ENCODE measurements at regions not wholly inside any gene's neighbourhood (a gene's known extent, or its start where the extent isn't known, plus 50 kb on each side); places are given as distances from the start of the nearest gene placed in this dataset.

GRCh38 chr5:110956913-110957813 lies 114.3 kb upstream of the TSLP start:
- H3K4me3 Mint-ChIP-seq = no peak overlapping the region
- CTCF ChIA-PET = no interaction called here

GRCh38 chr5:110957934-110958333 lies 113.6 kb upstream of the TSLP start:
- ChIA-PET POLR2A (no interaction called here), CTCF (no interaction called here)
- DNase-seq (ENCODE audit: low spot score) (no peak), ATAC-seq (no peak)
- no peak overlapping the region for H3K4me3 Mint-ChIP-seq
- H3K27ac Mint-ChIP-seq = no peak overlapping the region
- H3K27me3 Mint-ChIP-seq (ENCODE audit: low read depth) = no peaks in the 10 kb centered on the region
- no peak for TF ChIP-seq TP53 (CRISPR knock-in tag; IDR thresholded peaks at IDR 0.05)
- TF ChIP-seq PRRX2 (CRISPR knock-in tag; IDR thresholded peaks at IDR 0.05) = no peak
- no peak for TF ChIP-seq ATF1 (CRISPR knock-in tag; IDR thresholded peaks at IDR 0.05)
- TF ChIP-seq, protein P1, sequence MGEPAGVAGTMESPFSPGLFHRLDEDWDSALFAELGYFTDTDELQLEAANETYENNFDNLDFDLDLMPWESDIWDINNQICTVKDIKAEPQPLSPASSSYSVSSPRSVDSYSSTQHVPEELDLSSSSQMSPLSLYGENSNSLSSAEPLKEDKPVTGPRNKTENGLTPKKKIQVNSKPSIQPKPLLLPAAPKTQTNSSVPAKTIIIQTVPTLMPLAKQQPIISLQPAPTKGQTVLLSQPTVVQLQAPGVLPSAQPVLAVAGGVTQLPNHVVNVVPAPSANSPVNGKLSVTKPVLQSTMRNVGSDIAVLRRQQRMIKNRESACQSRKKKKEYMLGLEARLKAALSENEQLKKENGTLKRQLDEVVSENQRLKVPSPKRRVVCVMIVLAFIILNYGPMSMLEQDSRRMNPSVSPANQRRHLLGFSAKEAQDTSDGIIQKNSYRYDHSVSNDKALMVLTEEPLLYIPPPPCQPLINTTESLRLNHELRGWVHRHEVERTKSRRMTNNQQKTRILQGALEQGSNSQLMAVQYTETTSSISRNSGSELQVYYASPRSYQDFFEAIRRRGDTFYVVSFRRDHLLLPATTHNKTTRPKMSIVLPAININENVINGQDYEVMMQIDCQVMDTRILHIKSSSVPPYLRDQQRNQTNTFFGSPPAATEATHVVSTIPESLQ (CRISPR knock-in tag; IDR thresholded peaks at IDR 0.05) = no peak
- TF ChIP-seq IRF1 (CRISPR knock-in tag; IDR thresholded peaks at IDR 0.05) = no peak
- no peak for TF ChIP-seq RORB (CRISPR knock-in tag; IDR thresholded peaks at IDR 0.05)
- no peak for TF ChIP-seq NFE2L1 (CRISPR knock-in tag; IDR thresholded peaks at IDR 0.05)
- no peak for TF ChIP-seq TCF7 (CRISPR knock-in tag; IDR thresholded peaks at IDR 0.05; ENCODE audit: low read depth)
- TF ChIP-seq FOXP1 (CRISPR knock-in tag; IDR thresholded peaks at IDR 0.05; ENCODE audit: borderline replicate concordance) = no peak
- TF ChIP-seq ELF4 (CRISPR knock-in tag; IDR thresholded peaks at IDR 0.05; ENCODE audit: low read depth) = no peak
- TF ChIP-seq ZNF396 (CRISPR knock-in tag; IDR thresholded peaks at IDR 0.05; ENCODE audit: borderline replicate concordance) = no peak
- no peak for TF ChIP-seq JAZF1 (CRISPR knock-in tag; IDR thresholded peaks at IDR 0.05)
- TF ChIP-seq, protein P2, sequence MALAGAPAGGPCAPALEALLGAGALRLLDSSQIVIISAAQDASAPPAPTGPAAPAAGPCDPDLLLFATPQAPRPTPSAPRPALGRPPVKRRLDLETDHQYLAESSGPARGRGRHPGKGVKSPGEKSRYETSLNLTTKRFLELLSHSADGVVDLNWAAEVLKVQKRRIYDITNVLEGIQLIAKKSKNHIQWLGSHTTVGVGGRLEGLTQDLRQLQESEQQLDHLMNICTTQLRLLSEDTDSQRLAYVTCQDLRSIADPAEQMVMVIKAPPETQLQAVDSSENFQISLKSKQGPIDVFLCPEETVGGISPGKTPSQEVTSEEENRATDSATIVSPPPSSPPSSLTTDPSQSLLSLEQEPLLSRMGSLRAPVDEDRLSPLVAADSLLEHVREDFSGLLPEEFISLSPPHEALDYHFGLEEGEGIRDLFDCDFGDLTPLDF (CRISPR knock-in tag; IDR thresholded peaks at IDR 0.05) = no peak
- TF ChIP-seq ZBTB43 (CRISPR knock-in tag; IDR thresholded peaks at IDR 0.05) = no peak
- TF ChIP-seq SMAD3 (CRISPR knock-in tag; IDR thresholded peaks at IDR 0.05; ENCODE audit: borderline replicate concordance) = no peak
- no peaks in the 10 kb centered on the region for H3K4me1 Mint-ChIP-seq
- H3K36me3 Mint-ChIP-seq = no peaks in the 10 kb centered on the region
- peaks cover 12% of the 10 kb centered on the region for H3K9me3 Mint-ChIP-seq

More at GRCh38 chr5:110956913-110957813, 114.3 kb upstream of the TSLP start:
- ATAC-seq (no peak; the same call in 1 of the 2 replicates), DNase-seq (ENCODE audit: low spot score) (no peak)
- H3K9me3 Mint-ChIP-seq = peaks cover 12% of the 10 kb centered on the region
- POLR2A ChIA-PET = no interaction called here
- no peaks in the 10 kb centered on the region for H3K27me3 Mint-ChIP-seq (ENCODE audit: low read depth)
- H3K27ac Mint-ChIP-seq = no peak overlapping the region
- no peaks in the 10 kb centered on the region for H3K4me1 Mint-ChIP-seq
- TF ChIP-seq TCF7 (CRISPR knock-in tag; IDR thresholded peaks at IDR 0.05; ENCODE audit: low read depth) (no peak), MAX (CRISPR knock-in tag; IDR thresholded peaks at IDR 0.05) (no peak)
- H3K36me3 Mint-ChIP-seq = no peaks in the 10 kb centered on the region

- ATAC-seq (no peak), DNase-seq (ENCODE audit: low spot score) (no peak)
- POLR2A ChIA-PET = no interaction called here
- Mint-ChIP-seq H3K4me1 (no peaks in the 10 kb centered on the region), H3K4me3 (no peak overlapping the region), H3K36me3 (no peaks in the 10 kb centered on the region), H3K9me3 (peaks cover 7% of the 10 kb centered on the region), H3K27ac (no peak overlapping the region), H3K27me3 (ENCODE audit: low read depth) (no peaks in the 10 kb centered on the region)
- CTCF ChIA-PET = no interaction called here
- TF ChIP-seq ZBTB43 (CRISPR knock-in tag; IDR thresholded peaks at IDR 0.05) (no peak), GABPB1 (CRISPR knock-in tag; IDR thresholded peaks at IDR 0.05) (no peak), ZSCAN18 (CRISPR knock-in tag; IDR thresholded peaks at IDR 0.05) (no peak)
- TF ChIP-seq, protein P3, sequence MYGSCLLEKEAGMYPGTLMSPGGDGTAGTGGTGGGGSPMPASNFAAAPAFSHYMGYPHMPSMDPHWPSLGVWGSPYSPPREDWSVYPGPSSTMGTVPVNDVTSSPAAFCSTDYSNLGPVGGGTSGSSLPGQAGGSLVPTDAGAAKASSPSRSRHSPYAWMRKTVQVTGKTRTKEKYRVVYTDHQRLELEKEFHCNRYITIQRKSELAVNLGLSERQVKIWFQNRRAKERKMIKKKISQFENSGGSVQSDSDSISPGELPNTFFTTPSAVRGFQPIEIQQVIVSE (CRISPR knock-in tag; IDR thresholded peaks at IDR 0.05; ENCODE audit: borderline replicate concordance) = no peak
- TF ChIP-seq, protein P4, sequence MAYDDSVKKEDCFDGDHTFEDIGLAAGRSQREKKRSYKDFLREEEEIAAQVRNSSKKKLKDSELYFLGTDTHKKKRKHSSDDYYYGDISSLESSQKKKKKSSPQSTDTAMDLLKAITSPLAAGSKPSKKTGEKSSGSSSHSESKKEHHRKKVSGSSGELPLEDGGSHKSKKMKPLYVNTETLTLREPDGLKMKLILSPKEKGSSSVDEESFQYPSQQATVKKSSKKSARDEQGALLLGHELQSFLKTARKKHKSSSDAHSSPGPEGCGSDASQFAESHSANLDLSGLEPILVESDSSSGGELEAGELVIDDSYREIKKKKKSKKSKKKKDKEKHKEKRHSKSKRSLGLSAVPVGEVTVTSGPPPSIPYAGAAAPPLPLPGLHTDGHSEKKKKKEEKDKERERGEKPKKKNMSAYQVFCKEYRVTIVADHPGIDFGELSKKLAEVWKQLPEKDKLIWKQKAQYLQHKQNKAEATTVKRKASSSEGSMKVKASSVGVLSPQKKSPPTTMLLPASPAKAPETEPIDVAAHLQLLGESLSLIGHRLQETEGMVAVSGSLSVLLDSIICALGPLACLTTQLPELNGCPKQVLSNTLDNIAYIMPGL (CRISPR knock-in tag; IDR thresholded peaks at IDR 0.05) = no peak
Observed at GRCh38 chr5:110963495-110963894, 108.0 kb upstream of the TSLP start.
